GM12873 (cell line): ENCODE measurements at regions not wholly inside any gene's neighbourhood (a gene's known extent, or its start where the extent isn't known, plus 50 kb on each side); places are given as distances from the start of the nearest gene placed in this dataset.

Experiments used
- TF ChIP-seq, protein P1 (sequence below): IDR thresholded peaks from 2 replicates; pipeline ENCODE4 v1.5.1; 2012; ENCODE audit warnings: low read depth, mild to moderate bottlenecking, moderate library complexity, low read length, control low read depth; ENCODE audit not compliant: insufficient read depth; ENCODE audit errors: missing control alignments

DNA sequence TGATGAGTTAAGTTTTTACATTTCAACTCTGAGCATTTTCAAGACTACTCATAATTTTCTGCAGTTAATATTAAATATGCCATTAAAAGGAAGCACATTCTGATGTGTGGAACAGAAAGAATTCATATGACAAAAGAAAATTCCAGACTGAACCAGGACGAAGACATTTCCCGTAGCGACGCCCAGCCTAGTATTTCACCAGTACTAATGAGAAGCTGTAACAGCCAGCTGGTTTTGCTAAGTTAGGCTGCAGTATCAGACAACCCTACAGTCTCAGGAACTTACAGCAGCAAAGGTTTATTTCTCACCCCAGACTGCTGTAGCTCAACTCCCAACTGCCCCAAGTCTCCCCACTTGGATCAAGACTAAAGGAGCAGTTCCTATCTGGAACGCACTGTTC, 91.6 kb downstream of the TMEM174 start:
- TF ChIP-seq, protein P1, sequence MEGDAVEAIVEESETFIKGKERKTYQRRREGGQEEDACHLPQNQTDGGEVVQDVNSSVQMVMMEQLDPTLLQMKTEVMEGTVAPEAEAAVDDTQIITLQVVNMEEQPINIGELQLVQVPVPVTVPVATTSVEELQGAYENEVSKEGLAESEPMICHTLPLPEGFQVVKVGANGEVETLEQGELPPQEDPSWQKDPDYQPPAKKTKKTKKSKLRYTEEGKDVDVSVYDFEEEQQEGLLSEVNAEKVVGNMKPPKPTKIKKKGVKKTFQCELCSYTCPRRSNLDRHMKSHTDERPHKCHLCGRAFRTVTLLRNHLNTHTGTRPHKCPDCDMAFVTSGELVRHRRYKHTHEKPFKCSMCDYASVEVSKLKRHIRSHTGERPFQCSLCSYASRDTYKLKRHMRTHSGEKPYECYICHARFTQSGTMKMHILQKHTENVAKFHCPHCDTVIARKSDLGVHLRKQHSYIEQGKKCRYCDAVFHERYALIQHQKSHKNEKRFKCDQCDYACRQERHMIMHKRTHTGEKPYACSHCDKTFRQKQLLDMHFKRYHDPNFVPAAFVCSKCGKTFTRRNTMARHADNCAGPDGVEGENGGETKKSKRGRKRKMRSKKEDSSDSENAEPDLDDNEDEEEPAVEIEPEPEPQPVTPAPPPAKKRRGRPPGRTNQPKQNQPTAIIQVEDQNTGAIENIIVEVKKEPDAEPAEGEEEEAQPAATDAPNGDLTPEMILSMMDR = no peak

DNA sequence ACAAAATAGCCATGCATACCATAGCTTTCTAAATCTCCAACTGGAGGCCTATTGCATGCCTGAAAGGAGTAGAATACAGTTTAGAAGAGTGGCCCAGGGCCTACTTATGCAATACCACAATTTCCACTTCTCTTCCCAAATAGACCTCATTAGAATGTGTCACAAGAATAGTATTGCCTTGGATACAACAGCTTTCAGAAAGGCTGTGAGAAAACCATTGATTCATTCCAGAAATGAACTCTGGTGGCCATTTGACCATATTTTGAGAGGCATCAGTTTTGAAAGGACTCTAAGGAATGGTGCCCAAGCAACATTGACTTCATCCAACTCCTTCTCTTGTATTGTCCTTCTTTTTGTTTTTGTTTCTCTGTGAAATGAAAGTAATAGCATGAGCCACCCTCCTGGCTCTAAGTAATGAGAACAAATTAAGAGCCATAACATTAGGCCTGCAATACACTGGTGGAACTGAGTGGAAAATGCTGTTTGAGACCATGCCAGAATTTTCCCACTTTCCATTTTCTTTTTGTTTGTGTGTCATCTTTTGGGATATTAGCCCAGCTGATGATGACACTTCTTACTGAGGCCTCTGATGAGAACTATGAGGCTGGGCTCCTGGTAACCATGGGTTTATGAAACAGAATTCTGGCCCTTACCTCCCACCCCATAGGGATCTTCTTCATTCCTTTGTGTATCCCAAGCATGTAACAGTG, 90.2 kb downstream of the TMEM174 start:
- TF ChIP-seq, protein P1 = no peak

DNA sequence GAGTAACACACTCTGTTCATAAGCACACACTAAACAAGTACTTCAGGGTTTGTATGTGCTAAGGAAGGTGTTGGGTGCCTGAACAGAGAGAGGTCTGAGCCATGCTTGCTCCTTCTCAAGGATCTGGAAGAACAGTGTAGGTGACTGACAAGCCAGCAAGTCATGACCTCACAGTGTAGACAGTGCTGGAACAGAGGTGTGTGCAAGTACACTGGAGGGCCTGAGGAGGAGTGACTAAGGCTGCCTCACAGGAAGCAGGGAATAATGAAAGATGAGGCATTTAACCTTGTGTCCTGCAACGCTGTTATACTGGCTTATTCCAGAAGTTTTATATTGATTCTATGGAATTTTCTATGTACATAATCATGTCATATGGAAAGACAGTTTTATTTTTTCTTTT, 83.9 kb downstream of the TMEM174 start:
- TF ChIP-seq, protein P1 = no peak

GRCh38 chr5:73256462-73256861, 83.5 kb downstream of the TMEM174 start:
- TF ChIP-seq, protein P1 = no peak

DNA sequence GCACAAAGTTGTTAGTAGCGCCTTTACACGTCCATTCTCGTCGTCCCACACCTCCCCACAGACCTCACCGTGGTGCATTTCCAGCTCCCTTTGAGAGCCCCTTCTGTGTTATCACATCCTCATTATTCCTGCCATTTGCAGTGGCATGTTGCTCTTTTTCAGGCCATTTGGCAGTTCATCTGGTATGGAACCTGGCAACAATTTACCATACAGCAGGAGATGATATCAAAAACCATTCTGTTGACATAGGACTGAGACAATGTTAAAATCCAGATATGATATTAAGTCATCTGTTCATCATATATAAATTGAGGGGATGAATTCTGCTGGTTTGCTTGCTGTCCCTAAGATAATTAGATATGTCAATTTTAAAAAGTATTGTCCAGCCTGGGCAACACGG, 83.0 kb downstream of the TMEM174 start:
- TF ChIP-seq, protein P1 = no peak

- TF ChIP-seq, protein P1 = no peak
Measured at GRCh38 chr5:73254642-73255041, 81.6 kb downstream of the TMEM174 start.

- TF ChIP-seq, protein P1 = no peak
Measured at GRCh38 chr5:73253047-73253660, 80.2 kb downstream of the TMEM174 start.
